GM12878 (cell line): ENCODE measurements at regions not wholly inside any gene's neighbourhood (a gene's known extent, or its start where the extent isn't known, plus 50 kb on each side); places are given as distances from the start of the nearest gene placed in this dataset.

Experiments
- ATAC-seq: fragments of 200-7000 bp; cut with Tn5 transposase; 3 replicates; pipeline ENCODE4 v1.9.1; 2020; ENCODE audit warnings: mild to moderate bottlenecking, moderate library complexity
- BruUV-seq: library from RNA; stranded (reverse); fragments of 400-500 nt; replicated peaks from 2 replicates; lab custom pipeline; 2021; lab: Mats Ljungman, UMichigan
- CTCF ChIA-PET: fragments of 300-600 bp; sonication (Branson Sonifier 250); formaldehyde crosslinking; extraction: SDS; loops from one replicate; lab custom pipeline; 2021; ENCODE audit warnings: inconsistent platforms; lab: Yijun Ruan, JAX
- POLR2A ChIA-PET: fragments of 350-600 bp; formaldehyde crosslinking; extraction: SDS; loops from one replicate; lab custom pipeline; 2021; ENCODE audit warnings: inconsistent platforms; lab: Charles Lee
- RAD21 ChIA-PET: fragments of 300-600 bp; sonication (Branson Sonifier 250); formaldehyde crosslinking; loops from one replicate; lab custom pipeline; 2023; ENCODE audit warnings: antibody characterized with exemption; ENCODE audit not compliant: unreplicated experiment; lab: Charles Lee
- SMC1A ChIA-PET: fragments of 300-600 bp; sonication (Branson Sonifier 250); formaldehyde crosslinking; loops from one replicate; lab custom pipeline; 2023; ENCODE audit not compliant: unreplicated experiment, uncharacterized antibody; lab: Charles Lee
- DNase-seq: peaks from one replicate; pipeline ENCODE4 v3.0.0-alpha.2; 2011; ENCODE audit warnings: low read depth, low spot score
- FAIRE-seq: peaks from 3 replicates; lab custom pipeline; 2011; peaks lifted over from hg19 to GRCh38; lab: Jason Lieb, UNC
- H2AFZ ChIP-seq: 2 replicates; pipeline ENCODE4 v1.6.0; 2011; ENCODE audit warnings: low read depth, low read length, control low read depth; ENCODE audit not compliant: control insufficient read depth
- H3K27ac ChIP-seq: 2 replicates; pipeline ENCODE4 v1.5.1; 2011; ENCODE audit warnings: control low read depth; ENCODE audit not compliant: control insufficient read depth, insufficient read depth
- H3K27me3 ChIP-seq, 2 experiments: replicated peaks in 1 of 2; 2 replicates each; pipeline versions ENCODE4 v1.6.0 to v1.6.1; 2011; ENCODE audit warnings: low read length in 1 of 2; ENCODE audit not compliant: control insufficient read depth in 2 of 2, insufficient read depth in 2 of 2
- H3K36me3 ChIP-seq, 2 experiments: 2 replicates each; pipeline ENCODE4 v1.5.1; 2011; ENCODE audit warnings: low read length in 1 of 2; ENCODE audit not compliant: control insufficient read depth in 2 of 2, insufficient read depth in 2 of 2
- H3K4me1 ChIP-seq: 2 replicates; pipeline ENCODE4 v1.6.1; 2011; ENCODE audit warnings: mild to moderate bottlenecking, low read length, moderate library complexity, mixed read lengths; ENCODE audit not compliant: control insufficient read depth, insufficient read depth
- H3K4me2 ChIP-seq: 2 replicates; pipeline ENCODE4 v1.6.0; 2011; ENCODE audit warnings: control low read depth; ENCODE audit not compliant: control insufficient read depth, insufficient read depth
- H3K4me3 ChIP-seq: fragments of 200-600 bp; sonication (generic); 2 replicates; pipeline ENCODE4 v1.5.1; 2016
- H3K79me2 ChIP-seq: 2 replicates; pipeline ENCODE4 v1.6.0; 2011; ENCODE audit warnings: low read length; ENCODE audit not compliant: control insufficient read depth, insufficient read depth
- H3K9ac ChIP-seq: 2 replicates; pipeline ENCODE4 v1.8.0; 2011; ENCODE audit warnings: low read length, control low read depth, mixed read lengths; ENCODE audit not compliant: control insufficient read depth, insufficient read depth
- H3K9me3 ChIP-seq: replicated peaks from 3 replicates; pipeline ENCODE4 v1.5.1; 2011; ENCODE audit warnings: mild to moderate bottlenecking, low read length; ENCODE audit not compliant: control insufficient read depth, insufficient read depth
- H4K20me1 ChIP-seq: 2 replicates; pipeline ENCODE4 v1.6.0; 2011; ENCODE audit not compliant: control insufficient read depth, insufficient read depth
- ATF7 ChIP-seq: fragments of 450-650 bp; IDR thresholded peaks from 2 replicates; pipeline ENCODE4 v1.6.1; 2016; ENCODE audit warnings: low read depth, mild to moderate bottlenecking
- CHD1 ChIP-seq: IDR thresholded peaks from 2 replicates; pipeline ENCODE4 v1.6.1; 2012; ENCODE audit warnings: low read depth, low read length, improper control_type of control experiment
- CREM ChIP-seq: IDR thresholded peaks from 2 replicates; pipeline ENCODE4 v1.6.1; 2014; ENCODE audit warnings: antibody characterized with exemption, low read depth
- DPF2 ChIP-seq: fragments of 450-650 bp; IDR thresholded peaks from 2 replicates; pipeline ENCODE4 v1.6.1; 2017; ENCODE audit warnings: mild to moderate bottlenecking
- ETV6 ChIP-seq, 2 experiments: fragments of 450-650 bp in 1 of 2; IDR thresholded peaks in 1 of 2; conservative IDR thresholded peaks in 1 of 2; 2 replicates each; pipeline ENCODE4 v1.6.1; 2014; ENCODE audit warnings: antibody characterized with exemption in 1 of 2, borderline replicate concordance in 1 of 2, low read depth in 1 of 2, mild to moderate bottlenecking in 1 of 2, moderate library complexity in 1 of 2
- FOS ChIP-seq: IDR thresholded peaks from 3 replicates; pipeline ENCODE4 v1.6.1; 2011; ENCODE audit warnings: borderline replicate concordance; ENCODE audit not compliant: insufficient read length; ENCODE audit errors: extremely low read depth
- LARP7 ChIP-seq: fragments of 450-650 bp; IDR thresholded peaks from 2 replicates; pipeline ENCODE4 v1.6.1; 2017; ENCODE audit warnings: mild to moderate bottlenecking
- MTA3 ChIP-seq: IDR thresholded peaks from 2 replicates; pipeline ENCODE4 v1.6.1; 2012; ENCODE audit warnings: low read length, inconsistent platforms, borderline replicate concordance
- SKIL ChIP-seq: fragments of 450-650 bp; IDR thresholded peaks from 2 replicates; pipeline ENCODE4 v1.6.1; 2017; ENCODE audit warnings: mild to moderate bottlenecking, low read depth, inconsistent platforms; ENCODE audit not compliant: poor library complexity, severe bottlenecking
- SREBF1 ChIP-seq: IDR thresholded peaks from 2 replicates; pipeline ENCODE4 v1.6.1; 2012; ENCODE audit warnings: mild to moderate bottlenecking, low read length
- SUZ12 ChIP-seq: fragments of 200-600 bp; sonication (generic); IDR thresholded peaks from one replicate; pipeline ENCODE4 v1.6.1; 2018; ENCODE audit warnings: antibody characterized with exemption, mild to moderate bottlenecking; ENCODE audit not compliant: unreplicated experiment
- ZNF217 ChIP-seq: fragments of 450-650 bp; IDR thresholded peaks from 2 replicates; pipeline ENCODE4 v1.6.1; 2017; ENCODE audit warnings: antibody characterized with exemption, mild to moderate bottlenecking
- ZZZ3 ChIP-seq: IDR thresholded peaks from 2 replicates; pipeline ENCODE4 v1.6.1; 2011; ENCODE audit warnings: low read depth; ENCODE audit not compliant: control insufficient read depth, insufficient read length
- WGBS: methylation state at CpG from one replicate; pipeline ENCODE4 v1.1.6; 2016; ENCODE audit warnings: low lambda C conversion rate; ENCODE audit not compliant: insufficient replicate concordance, insufficient coverage; ENCODE audit errors: missing lambda C conversion rate; 5-methylcytosine and 5-hydroxymethylcytosine counted together
- in situ Hi-C: fragments of 300-500 bp; cut with MboI; formaldehyde crosslinking; loops from 9 replicates; pipeline ENCODE4 v1.14.3; 2018; ENCODE audit warnings: mixed read lengths
- intact Hi-C: fragments of 100-400 bp; cut with micrococcal nuclease; formaldehyde crosslinking; loops from one replicate; pipeline ENCODE4 v1.14.2; 2022; ENCODE audit not compliant: unreplicated experiment
- TF ChIP-seq, protein P1 (sequence below), 3 experiments: IDR thresholded peaks in 2 of 3; conservative IDR thresholded peaks in 1 of 3; 2 replicates each; pipeline ENCODE4 v1.5.1; 2011; ENCODE audit warnings: low read depth in 3 of 3, low read length in 3 of 3, mild to moderate bottlenecking in 3 of 3, control low read depth in 2 of 3, moderate library complexity in 2 of 3, inconsistent platforms in 1 of 3, mixed read lengths in 1 of 3; ENCODE audit not compliant: control insufficient read depth in 2 of 3, insufficient read depth in 1 of 3; ENCODE audit errors: extremely low read depth in 1 of 3
- TF ChIP-seq, protein P2 (sequence below): fragments of 450-650 bp; formaldehyde crosslinking; IDR thresholded peaks from 2 replicates; pipeline ENCODE4 v1.4.0; 2020; ENCODE audit warnings: mild to moderate bottlenecking, moderate library complexity

DNA sequence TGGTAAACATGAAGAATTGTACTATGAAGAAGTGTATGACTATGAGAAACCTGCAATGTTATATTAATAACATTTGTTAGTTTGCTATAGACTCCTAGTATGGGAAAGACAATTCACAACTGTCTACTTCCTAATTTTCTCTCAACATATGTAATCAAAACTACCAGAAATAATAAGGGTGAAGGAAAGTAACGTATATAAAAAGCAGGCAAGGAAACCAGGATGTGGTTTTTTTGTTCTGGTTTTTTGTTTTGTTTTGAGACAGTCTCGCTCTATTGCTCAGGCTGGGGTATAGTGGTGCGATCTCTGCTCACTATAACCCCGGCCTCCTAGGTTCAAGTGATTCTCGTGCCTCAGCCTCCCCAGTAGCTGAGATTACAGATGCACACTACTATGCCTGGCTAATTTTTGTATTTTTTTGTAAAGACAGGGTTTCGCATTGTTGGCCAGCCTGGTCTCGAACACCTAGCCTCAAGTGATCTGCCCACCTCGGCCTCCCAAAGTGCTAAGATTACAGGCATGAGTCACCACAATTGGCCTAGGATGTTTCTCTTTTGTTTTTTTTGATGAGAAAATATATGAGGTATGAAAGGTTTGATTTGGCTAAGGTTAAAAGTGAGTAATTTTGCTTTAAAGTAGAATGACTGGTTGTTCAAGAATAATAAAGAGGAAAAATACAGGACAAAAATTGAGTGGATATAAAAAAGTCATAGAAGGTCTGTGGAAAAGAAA is 83.1 kb downstream of the PTCHD4 start (continued):
- TF ChIP-seq ETV6 (conservative IDR thresholded peaks at IDR 0.05 in 1 of 2, IDR thresholded peaks at IDR 0.05 in 1 of 2; ENCODE audit: borderline replicate concordance in 1 of 2, low read depth in 1 of 2), result peak in 1 of 2 experiments; percentile 14; a peak in 1 of 4 replicates

DNA sequence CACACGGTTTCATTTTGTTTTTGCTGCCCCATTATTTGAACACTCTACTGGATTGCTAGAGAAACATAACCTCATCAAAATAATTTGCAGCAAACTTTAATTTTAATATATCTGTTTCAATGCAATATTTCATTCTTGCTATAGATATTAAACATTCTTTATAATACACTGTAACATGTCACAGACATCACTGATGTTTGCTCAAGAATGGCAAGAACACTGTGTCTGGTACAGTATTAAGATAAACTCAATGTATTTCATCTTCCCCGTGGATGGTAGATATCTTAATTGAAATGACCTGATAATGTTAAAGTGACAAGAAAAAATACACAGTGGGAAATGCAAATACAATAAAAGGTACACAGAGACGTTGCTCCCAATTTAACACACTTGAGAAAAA is 86.0 kb downstream of the PTCHD4 start:
- intact Hi-C loops (no loop called here), in situ Hi-C loops (no loop called here)
- no peak overlapping the region for H3K9ac ChIP-seq
- H3K27ac ChIP-seq, result no peak overlapping the region
- no peaks in the 10 kb centered on the region for H3K79me2 ChIP-seq
- H3K4me2 ChIP-seq, result no peak overlapping the region
- ChIA-PET CTCF (no interaction called here), SMC1A (no interaction called here), POLR2A (no interaction called here), RAD21 (no interaction called here)
- whole genome bisulfite sequencing, result 3% methylated on average over 3 of the region's 3 CpGs
- H3K4me1 ChIP-seq, result no peaks in the 10 kb centered on the region
- FAIRE-seq, result no peak
- no peaks in the 10 kb centered on the region for H3K9me3 ChIP-seq
- no peak overlapping the region for H3K4me3 ChIP-seq
- no peak for ATAC-seq
- peaks cover 0 to 2% of the 10 kb centered on the region in 2 experiments; a peak in 1 of 4 replicates for H3K27me3 ChIP-seq
- H2AFZ ChIP-seq, result no peak overlapping the region
- no peak for DNase-seq
- no peaks in the 10 kb centered on the region for H3K36me3 ChIP-seq
- H4K20me1 ChIP-seq, result no peaks in the 10 kb centered on the region
- BruUV-seq, result no TSS peak
- TF ChIP-seq MTA3 (no peak), DPF2 (no peak), SREBF1 (no peak), ATF7 (no peak), ZZZ3 (no peak), LARP7 (no peak), ZNF217 (no peak), SUZ12 (no peak), CHD1 (no peak), FOS (no peak), CREM (no peak), SKIL (no peak)
- TF ChIP-seq, protein P1, sequence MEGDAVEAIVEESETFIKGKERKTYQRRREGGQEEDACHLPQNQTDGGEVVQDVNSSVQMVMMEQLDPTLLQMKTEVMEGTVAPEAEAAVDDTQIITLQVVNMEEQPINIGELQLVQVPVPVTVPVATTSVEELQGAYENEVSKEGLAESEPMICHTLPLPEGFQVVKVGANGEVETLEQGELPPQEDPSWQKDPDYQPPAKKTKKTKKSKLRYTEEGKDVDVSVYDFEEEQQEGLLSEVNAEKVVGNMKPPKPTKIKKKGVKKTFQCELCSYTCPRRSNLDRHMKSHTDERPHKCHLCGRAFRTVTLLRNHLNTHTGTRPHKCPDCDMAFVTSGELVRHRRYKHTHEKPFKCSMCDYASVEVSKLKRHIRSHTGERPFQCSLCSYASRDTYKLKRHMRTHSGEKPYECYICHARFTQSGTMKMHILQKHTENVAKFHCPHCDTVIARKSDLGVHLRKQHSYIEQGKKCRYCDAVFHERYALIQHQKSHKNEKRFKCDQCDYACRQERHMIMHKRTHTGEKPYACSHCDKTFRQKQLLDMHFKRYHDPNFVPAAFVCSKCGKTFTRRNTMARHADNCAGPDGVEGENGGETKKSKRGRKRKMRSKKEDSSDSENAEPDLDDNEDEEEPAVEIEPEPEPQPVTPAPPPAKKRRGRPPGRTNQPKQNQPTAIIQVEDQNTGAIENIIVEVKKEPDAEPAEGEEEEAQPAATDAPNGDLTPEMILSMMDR (IDR thresholded peaks at IDR 0.05 in 2 of 3, conservative IDR thresholded peaks at IDR 0.05 in 1 of 3; ENCODE audit: control insufficient read depth in 2 of 3, extremely low read depth in 1 of 3, insufficient read depth in 1 of 3, low read depth in 3 of 3, low read length in 3 of 3), result no peak
- TF ChIP-seq, protein P2, sequence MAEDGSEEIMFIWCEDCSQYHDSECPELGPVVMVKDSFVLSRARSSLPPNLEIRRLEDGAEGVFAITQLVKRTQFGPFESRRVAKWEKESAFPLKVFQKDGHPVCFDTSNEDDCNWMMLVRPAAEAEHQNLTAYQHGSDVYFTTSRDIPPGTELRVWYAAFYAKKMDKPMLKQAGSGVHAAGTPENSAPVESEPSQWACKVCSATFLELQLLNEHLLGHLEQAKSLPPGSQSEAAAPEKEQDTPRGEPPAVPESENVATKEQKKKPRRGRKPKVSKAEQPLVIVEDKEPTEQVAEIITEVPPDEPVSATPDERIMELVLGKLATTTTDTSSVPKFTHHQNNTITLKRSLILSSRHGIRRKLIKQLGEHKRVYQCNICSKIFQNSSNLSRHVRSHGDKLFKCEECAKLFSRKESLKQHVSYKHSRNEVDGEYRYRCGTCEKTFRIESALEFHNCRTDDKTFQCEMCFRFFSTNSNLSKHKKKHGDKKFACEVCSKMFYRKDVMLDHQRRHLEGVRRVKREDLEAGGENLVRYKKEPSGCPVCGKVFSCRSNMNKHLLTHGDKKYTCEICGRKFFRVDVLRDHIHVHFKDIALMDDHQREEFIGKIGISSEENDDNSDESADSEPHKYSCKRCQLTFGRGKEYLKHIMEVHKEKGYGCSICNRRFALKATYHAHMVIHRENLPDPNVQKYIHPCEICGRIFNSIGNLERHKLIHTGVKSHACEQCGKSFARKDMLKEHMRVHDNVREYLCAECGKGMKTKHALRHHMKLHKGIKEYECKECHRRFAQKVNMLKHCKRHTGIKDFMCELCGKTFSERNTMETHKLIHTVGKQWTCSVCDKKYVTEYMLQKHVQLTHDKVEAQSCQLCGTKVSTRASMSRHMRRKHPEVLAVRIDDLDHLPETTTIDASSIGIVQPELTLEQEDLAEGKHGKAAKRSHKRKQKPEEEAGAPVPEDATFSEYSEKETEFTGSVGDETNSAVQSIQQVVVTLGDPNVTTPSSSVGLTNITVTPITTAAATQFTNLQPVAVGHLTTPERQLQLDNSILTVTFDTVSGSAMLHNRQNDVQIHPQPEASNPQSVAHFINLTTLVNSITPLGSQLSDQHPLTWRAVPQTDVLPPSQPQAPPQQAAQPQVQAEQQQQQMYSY (CRISPR knock-in tag), result no peak
